Left lobe of liver (tissue), 2 donors: ENCODE measurements at regions not wholly inside any gene's neighbourhood (a gene's known extent, or its start where the extent isn't known, plus 50 kb on each side); places are given as distances from the start of the nearest gene placed in this dataset.
A peak's percentile ranks its signal among the peaks of the same experiment; 100 is the strongest.

Experiments
- ATAC-seq: fragments of 200-7000 bp; cut with Tn5 transposase; one replicate; pipeline ENCODE4 v1.9.1; 2020; ENCODE audit warnings: mild to moderate bottlenecking, moderate library complexity
- DNase-seq: peaks from one replicate; pipeline ENCODE4 v3.0.0-alpha.2; 2020; ENCODE audit warnings: low spot score
- donor health status: DM: no; HTN: no; CAD: no; lungs with moderate emphysema.
- donor health status: DM: no; HTN: yes; CAD: no.

GRCh38 chr2:3005859-3006501, 371.6 kb downstream of the EIPR1 start:
- ATAC-seq (no peak), DNase-seq (no peak)

- ATAC-seq, result peak; percentile 88
- no peak for DNase-seq
Measured at GRCh38 chr2:3001615-3002560, 375.7 kb downstream of the EIPR1 start.

- no peak for DNase-seq
- ATAC-seq, result no peak
Measured at GRCh38 chr2:3000968-3001367, 376.6 kb downstream of the EIPR1 start.

- ATAC-seq (no peak), DNase-seq (no peak)
Measured at GRCh38 chr2:3000125-3000524, 377.5 kb downstream of the EIPR1 start.

- DNase-seq (no peak), ATAC-seq (no peak)
Measured at GRCh38 chr2:2998971-2999370, 378.6 kb downstream of the EIPR1 start.

GRCh38 chr2:2993172-2993692, 384.4 kb downstream of the EIPR1 start:
- DNase-seq (no peak), ATAC-seq (no peak)

GRCh38 chr2:2992634-2993033, 385.0 kb downstream of the EIPR1 start:
- no peak for ATAC-seq

GRCh38 chr2:2985020-2985419, 392.6 kb downstream of the EIPR1 start:
- ATAC-seq, result no peak

More at GRCh38 chr2:2992634-2993033, 385.0 kb downstream of the EIPR1 start:
- DNase-seq, result no peak

GRCh38 chr2:2981000-2981399, 396.6 kb downstream of the EIPR1 start:
- ATAC-seq, result no peak
- no peak for DNase-seq

More at GRCh38 chr2:2985020-2985419, 392.6 kb downstream of the EIPR1 start:
- no peak for DNase-seq

- DNase-seq (no peak), ATAC-seq (no peak)
Measured at GRCh38 chr2:2974982-2975381, 402.6 kb downstream of the EIPR1 start.

- DNase-seq (no peak), ATAC-seq (no peak)
Measured at GRCh38 chr2:2960441-2961133, 417.0 kb downstream of the EIPR1 start.

- DNase-seq, result no peak
- ATAC-seq, result no peak
Measured at GRCh38 chr2:2950403-2950952, 427.1 kb downstream of the EIPR1 start.

- no peak for ATAC-seq
Measured at GRCh38 chr2:2947406-2947805, 430.2 kb downstream of the EIPR1 start.

GRCh38 chr2:2942906-2943305, 434.7 kb downstream of the EIPR1 start:
- no peak for DNase-seq
- ATAC-seq, result no peak

More at GRCh38 chr2:2947406-2947805, 430.2 kb downstream of the EIPR1 start:
- no peak for DNase-seq

- no peak for DNase-seq
- no peak for ATAC-seq
Measured at GRCh38 chr2:2942225-2942624, 435.4 kb downstream of the EIPR1 start.

- ATAC-seq (no peak), DNase-seq (no peak)
Measured at GRCh38 chr2:2941205-2941604, 436.4 kb downstream of the EIPR1 start.

- DNase-seq, result no peak
- ATAC-seq, result no peak
Measured at GRCh38 chr2:2940702-2941101, 436.9 kb downstream of the EIPR1 start.

GRCh38 chr2:2940061-2940460, 437.6 kb downstream of the EIPR1 start:
- no peak for DNase-seq
- no peak for ATAC-seq

GRCh38 chr2:2939078-2939795, 438.4 kb downstream of the EIPR1 start:
- ATAC-seq (no peak), DNase-seq (no peak)

- ATAC-seq (no peak), DNase-seq (no peak)
Measured at GRCh38 chr2:2938481-2938880, 439.1 kb downstream of the EIPR1 start.
